Neural crest cell (in vitro differentiated cells): ENCODE measurements at regions not wholly inside any gene's neighbourhood (a gene's known extent, or its start where the extent isn't known, plus 50 kb on each side); places are given as distances from the start of the nearest gene placed in this dataset.

Experiments used
- DNase-seq: peaks from one replicate; pipeline ENCODE4 v3.0.0; 2021; ENCODE audit warnings: low read depth, mixed read lengths, low spot score
- H3K27ac Mint-ChIP-seq: one replicate; pipeline ENCODE4 v1.8.0; 2021; ENCODE audit warnings: mild to moderate bottlenecking, mixed read lengths; ENCODE audit not compliant: unreplicated experiment
- H3K27me3 Mint-ChIP-seq: 2 replicates; pipeline ENCODE4 v1.8.0; 2021; ENCODE audit warnings: low read depth, mild to moderate bottlenecking, mixed read lengths
- H3K36me3 Mint-ChIP-seq: 2 replicates; pipeline ENCODE4 v1.8.0; 2021; ENCODE audit warnings: low read depth, mild to moderate bottlenecking, mixed read lengths
- H3K4me1 Mint-ChIP-seq: 2 replicates; pipeline ENCODE4 v1.8.0; 2021; ENCODE audit warnings: mixed read lengths
- H3K4me3 Mint-ChIP-seq: one replicate; pipeline ENCODE4 v1.8.0; 2021; ENCODE audit warnings: mild to moderate bottlenecking, mixed read lengths
- H3K9me3 Mint-ChIP-seq: 2 replicates; pipeline ENCODE4 v1.8.0; 2021; ENCODE audit warnings: mixed read lengths
- CTCF ChIP-seq: fragments of 200-600 bp; sonication (generic); conservative IDR thresholded peaks from 2 replicates; pipeline ENCODE4 v1.5.0; 2021; ENCODE audit warnings: antibody characterized with exemption, mild to moderate bottlenecking

GRCh38 chr2:7711167-7711566 is 794.0 kb downstream of the RNF144A start:
- Mint-ChIP-seq H3K4me1 (no peaks in the 10 kb centered on the region), H3K27me3 (no peaks in the 10 kb centered on the region), H3K36me3 (no peaks in the 10 kb centered on the region), H3K9me3 (no peaks in the 10 kb centered on the region), H3K4me3 (no peak overlapping the region), H3K27ac (no peak overlapping the region)
- no peak for TF ChIP-seq CTCF
- no peak for DNase-seq

GRCh38 chr2:7719876-7720275 is 802.7 kb downstream of the RNF144A start:
- Mint-ChIP-seq H3K4me1 (peaks cover 3% of the 10 kb centered on the region), H3K36me3 (no peaks in the 10 kb centered on the region), H3K27ac (no peak overlapping the region), H3K9me3 (no peaks in the 10 kb centered on the region), H3K27me3 (no peaks in the 10 kb centered on the region), H3K4me3 (no peak overlapping the region)
- no peak for TF ChIP-seq CTCF
- no peak for DNase-seq

- no peaks in the 10 kb centered on the region for H3K36me3 Mint-ChIP-seq
- no peak for TF ChIP-seq CTCF
- no peak for DNase-seq
- H3K4me3 Mint-ChIP-seq, result no peak overlapping the region
- H3K4me1 Mint-ChIP-seq, result peaks cover 13% of the 10 kb centered on the region
- H3K9me3 Mint-ChIP-seq, result no peaks in the 10 kb centered on the region
- no peak overlapping the region for H3K27ac Mint-ChIP-seq
- H3K27me3 Mint-ChIP-seq, result no peaks in the 10 kb centered on the region
These were observed 804.3 kb downstream of the RNF144A start for GRCh38 chr2:7721413-7721995.

GRCh38 chr2:7722212-7722910 is 805.1 kb downstream of the RNF144A start:
- no peak overlapping the region for H3K27ac Mint-ChIP-seq
- H3K27me3 Mint-ChIP-seq, result no peaks in the 10 kb centered on the region
- H3K36me3 Mint-ChIP-seq, result no peaks in the 10 kb centered on the region
- DNase-seq, result no peak
- H3K4me3 Mint-ChIP-seq, result no peak overlapping the region
- peaks cover 13% of the 10 kb centered on the region for H3K4me1 Mint-ChIP-seq
- H3K9me3 Mint-ChIP-seq, result no peaks in the 10 kb centered on the region
- TF ChIP-seq CTCF, result no peak

- no peak overlapping the region for H3K4me3 Mint-ChIP-seq
- peaks cover 14% of the 10 kb centered on the region for H3K4me1 Mint-ChIP-seq
- no peak overlapping the region for H3K27ac Mint-ChIP-seq
- no peaks in the 10 kb centered on the region for H3K27me3 Mint-ChIP-seq
- no peak for TF ChIP-seq CTCF
- H3K9me3 Mint-ChIP-seq, result no peaks in the 10 kb centered on the region
- no peak for DNase-seq
- H3K36me3 Mint-ChIP-seq, result no peaks in the 10 kb centered on the region
These were observed 807.1 kb downstream of the RNF144A start for GRCh38 chr2:7724336-7724735.
